Psoas muscle (tissue), 7 donors: ENCODE measurements at regions not wholly inside any gene's neighbourhood (a gene's known extent, or its start where the extent isn't known, plus 50 kb on each side); places are given as distances from the start of the nearest gene placed in this dataset.

Source experiments
- ATAC-seq, 4 donors: fragments of 200-7000 bp; cut with Tn5 transposase; one replicate each; pipeline ENCODE4 v1.9.1; 2020; ENCODE audit warnings: moderate library complexity in 3 of 4, mild to moderate bottlenecking in 2 of 4
- DNase-seq, 2 donors: peaks; one replicate each; pipeline ENCODE4 v3.0.0-alpha.2; 2020
- H3K27ac ChIP-seq: fragments of 200-600 bp; one replicate; pipeline ENCODE4 v1.8.0; 2022
- H3K27me3 ChIP-seq, 3 donors: fragments of 200-600 bp in 1 of 3; one replicate each; pipeline versions ENCODE4 v1.6.1 to v1.8.0; 2013 to 2022; ENCODE audit warnings: low read length in 2 of 3, mild to moderate bottlenecking in 2 of 3, moderate library complexity in 1 of 3; ENCODE audit not compliant: insufficient read depth in 3 of 3
- H3K36me3 ChIP-seq, 2 donors: fragments of 200-600 bp in 1 of 2; one replicate each; pipeline versions ENCODE4 v1.6.1 to v1.8.0; 2013 to 2022; ENCODE audit warnings: low read depth in 1 of 2, mild to moderate bottlenecking in 1 of 2, moderate library complexity in 1 of 2; ENCODE audit not compliant: insufficient read depth in 1 of 2
- H3K4me1 ChIP-seq: fragments of 200-600 bp; one replicate; pipeline ENCODE4 v1.8.0; 2022
- H3K4me3 ChIP-seq: fragments of 200-600 bp; one replicate; pipeline ENCODE4 v1.8.0; 2022; ENCODE audit warnings: mild to moderate bottlenecking
- H3K9me3 ChIP-seq: fragments of 200-600 bp; one replicate; pipeline ENCODE4 v1.8.0; 2022
- CTCF ChIP-seq: fragments of 200-600 bp; IDR thresholded peaks from one replicate; pipeline ENCODE4 v1.8.0; 2022; ENCODE audit warnings: antibody characterized with exemption
- WGBS, 3 donors: extraction: QIAGEN DNeasy Blood & Tissue Kit; methylation state at CpG; one replicate each; pipeline versions ENCODE4 v1.1.6 to v1.1.7; 2013; 5-methylcytosine and 5-hydroxymethylcytosine counted together
- intact Hi-C, 2 donors: fragments of 100-400 bp; cut with DNase I; formaldehyde crosslinking; loops; one replicate each; pipeline versions ENCODE4 v1.11.0 to v1.14.2; 2022
- donor health status: healthy with polysubstance abuse.
- donor health status: DM: no; HTN: no; CAD: no; lungs with moderate emphysema.
- donor health status: Bipolar disorder and iron deficiency.
- donor health status: healthy.
- donor health status: DM: yes; HTN: yes; CAD: no.
- donor health status: DM: no; HTN: no; CAD: no.
- donor health status: DM: yes; HTN: yes; CAD: no.

- TF ChIP-seq CTCF = no peak
- Histone ChIP-seq H3K36me3 (no peaks in the 10 kb centered on the region), H3K4me3 (no peak overlapping the region), H3K27me3 (peaks cover 0 to 2% (median 0%) of the 10 kb centered on the region in 3 donors), H3K4me1 (no peaks in the 10 kb centered on the region), H3K27ac (no peak overlapping the region), H3K9me3 (peaks cover 6% of the 10 kb centered on the region)
- intact Hi-C loops = no loop called here
- no peak for DNase-seq
- ATAC-seq = no peak
- WGBS, 3 donors = 82 to 84% (median 82%) methylated on average over 3 of the region's 3 CpGs
These were observed 637.5 kb downstream of the NPHP4 start for GRCh38 chr1:5354681-5355080.

- WGBS, 3 donors = 72 to 73% (median 73%) methylated on average over 4 of the region's 4 CpGs
- intact Hi-C loops = no loop called here
- Histone ChIP-seq H3K9me3 (peaks cover 6% of the 10 kb centered on the region), H3K27me3 (peaks cover 0 to 2% (median 0%) of the 10 kb centered on the region in 3 donors), H3K4me1 (no peaks in the 10 kb centered on the region), H3K4me3 (no peak overlapping the region), H3K27ac (no peak overlapping the region), H3K36me3 (no peaks in the 10 kb centered on the region)
- ATAC-seq (no peak), DNase-seq (no peak)
- no peak for TF ChIP-seq CTCF
These were observed 640.9 kb downstream of the NPHP4 start for GRCh38 chr1:5351366-5351765.

- no peaks in the 10 kb centered on the region for H3K36me3 ChIP-seq
- no peaks in the 10 kb centered on the region for H3K4me1 ChIP-seq
- no peak for DNase-seq
- intact Hi-C loops = no loop called here
- no peak for TF ChIP-seq CTCF
- no peak overlapping the region for H3K4me3 ChIP-seq
- no peak for ATAC-seq
- 60 to 69% (median 68%) methylated on average over 6 of the region's 6 CpGs for WGBS, 3 donors
- no peak overlapping the region for H3K27ac ChIP-seq
- peaks cover 0 to 4% (median 0%) of the 10 kb centered on the region in 3 donors for H3K27me3 ChIP-seq
- peaks cover 3% of the 10 kb centered on the region for H3K9me3 ChIP-seq
These were observed 642.7 kb downstream of the NPHP4 start for GRCh38 chr1:5349526-5349925.

GRCh38 chr1:5348732-5349465 lies 643.3 kb downstream of the NPHP4 start:
- Histone ChIP-seq H3K9me3 (no peaks in the 10 kb centered on the region), H3K4me1 (no peaks in the 10 kb centered on the region), H3K27me3 (peaks cover 0 to 4% (median 0%) of the 10 kb centered on the region in 3 donors), H3K4me3 (no peak overlapping the region), H3K36me3 (no peaks in the 10 kb centered on the region), H3K27ac (no peak overlapping the region)
- WGBS, 3 donors = 76 to 80% (median 77%) methylated on average over 15 of the region's 15 CpGs
- no peak for DNase-seq
- no peak for ATAC-seq
- TF ChIP-seq CTCF = no peak
- intact Hi-C loops = no loop called here

GRCh38 chr1:5347726-5348125 lies 644.5 kb downstream of the NPHP4 start:
- Histone ChIP-seq H3K9me3 (no peaks in the 10 kb centered on the region), H3K36me3 (no peaks in the 10 kb centered on the region), H3K27me3 (peaks cover 0 to 4% (median 0%) of the 10 kb centered on the region in 3 donors), H3K4me3 (no peak overlapping the region), H3K4me1 (no peaks in the 10 kb centered on the region), H3K27ac (no peak overlapping the region)
- 47 to 53% (median 52%) methylated on average over 8 of the region's 8 CpGs for WGBS, 3 donors
- ATAC-seq (no peak), DNase-seq (no peak)
- intact Hi-C loops = no loop called here
- no peak for TF ChIP-seq CTCF
